Uterus (tissue), 3 donors: ENCODE measurements at regions not wholly inside any gene's neighbourhood (a gene's known extent, or its start where the extent isn't known, plus 50 kb on each side); places are given as distances from the start of the nearest gene placed in this dataset.

Source experiments
- DNase-seq, 2 donors: peaks; one replicate each; pipeline ENCODE4 v3.0.0-alpha.2; 2019 to 2020
- H3K27ac ChIP-seq, 2 donors: fragments of 200-600 bp; sonication (generic); 1 replicate in 1 of 2; 2 replicates in 1 of 2; pipeline ENCODE4 v1.5.1; 2016 to 2018
- H3K27me3 ChIP-seq, 2 donors: fragments of 200-600 bp; sonication (generic); one replicate each; pipeline ENCODE4 v1.5.1; 2018 to 2019; ENCODE audit warnings: control low read depth in 1 of 2
- H3K36me3 ChIP-seq, 2 donors: fragments of 200-600 bp; sonication (generic); one replicate each; pipeline ENCODE4 v1.5.1; 2019; ENCODE audit warnings: control low read depth in 1 of 2
- H3K4me1 ChIP-seq, 2 donors: fragments of 200-600 bp; sonication (generic); one replicate each; pipeline ENCODE4 v1.5.1; 2018 to 2019; ENCODE audit warnings: control low read depth in 1 of 2
- H3K4me3 ChIP-seq, 2 donors: fragments of 200-600 bp; sonication (generic); 1 replicate in 1 of 2; 2 replicates in 1 of 2; pipeline ENCODE4 v1.5.1; 2018 to 2019; ENCODE audit warnings: mild to moderate bottlenecking in 1 of 2
- H3K9me3 ChIP-seq, 2 donors: fragments of 200-600 bp; sonication (generic); one replicate each; pipeline ENCODE4 v1.5.1; 2019; ENCODE audit warnings: control low read depth in 1 of 2
- CTCF ChIP-seq, 4 experiments: fragments of 200-600 bp in 2 of 4; fragments of 450-650 bp in 2 of 4; sonication (generic) in 2 of 4; IDR thresholded peaks; one replicate each; pipeline ENCODE4 v1.5.1; 2016 to 2019; ENCODE audit warnings: antibody characterized with exemption in 4 of 4, mild to moderate bottlenecking in 2 of 4, moderate library complexity in 1 of 4
- POLR2A ChIP-seq, 2 donors: fragments of 450-650 bp; IDR thresholded peaks; one replicate each; pipeline ENCODE4 v1.6.1; 2016; ENCODE audit warnings: antibody characterized with exemption in 2 of 2, mild to moderate bottlenecking in 1 of 2, moderate library complexity in 1 of 2
- intact Hi-C: fragments of 100-400 bp; cut with DNase I; formaldehyde crosslinking; loops from one replicate; pipeline ENCODE4 v1.15.1; 2023; ENCODE audit warnings: low total_unique reads
- donor health status: DM: yes; HTN: yes; CAD: no.

- intact Hi-C loops, result no loop called here
- no peak overlapping the region for H3K4me3 ChIP-seq
- no peaks in the 10 kb centered on the region for H3K9me3 ChIP-seq
- H3K27ac ChIP-seq, result no peak overlapping the region
- H3K36me3 ChIP-seq, result no peaks in the 10 kb centered on the region
- no peak for DNase-seq
- no peaks in the 10 kb centered on the region for H3K27me3 ChIP-seq
- TF ChIP-seq POLR2A (IDR thresholded peaks at IDR 0.05), result no peak
- TF ChIP-seq CTCF (IDR thresholded peaks at IDR 0.05), result no peak
- no peaks in the 10 kb centered on the region for H3K4me1 ChIP-seq
These were observed 59.7 kb downstream of the GPX5 start for GRCh38 chr6:28585335-28585734.

- no peak for DNase-seq
- H3K27me3 ChIP-seq, result peaks cover 0 to 4% of the 10 kb centered on the region in 2 donors
- H3K9me3 ChIP-seq, result no peaks in the 10 kb centered on the region
- no peaks in the 10 kb centered on the region for H3K36me3 ChIP-seq
- TF ChIP-seq CTCF (IDR thresholded peaks at IDR 0.05) (no peak), POLR2A (IDR thresholded peaks at IDR 0.05) (no peak)
- no peaks in the 10 kb centered on the region for H3K4me1 ChIP-seq
- H3K27ac ChIP-seq, result no peak overlapping the region
- intact Hi-C loops, result no loop called here
- peak overlapping the region in 1 of 2 donors; percentile 52 for H3K4me3 ChIP-seq
These were observed 60.6 kb downstream of the GPX5 start for GRCh38 chr6:28586324-28586723.

- TF ChIP-seq CTCF (IDR thresholded peaks at IDR 0.05), result no peak
- TF ChIP-seq POLR2A (IDR thresholded peaks at IDR 0.05), result peak in 1 of 2 donors; percentile 6
- Histone ChIP-seq H3K4me1 (no peaks in the 10 kb centered on the region), H3K27me3 (peaks cover 0 to 8% of the 10 kb centered on the region in 2 donors), H3K9me3 (no peaks in the 10 kb centered on the region), H3K36me3 (no peaks in the 10 kb centered on the region), H3K4me3 (peak overlapping the region; percentile 40 to 52), H3K27ac (peak overlapping the region in 1 of 2 donors; percentile 32)
- DNase-seq, result peak; percentile 66 to 72
- intact Hi-C loops, result no loop called here
These were observed 61.5 kb downstream of the GPX5 start for GRCh38 chr6:28586962-28587745.

GRCh38 chr6:28587746-28588075 lies 62.0 kb downstream of the GPX5 start:
- DNase-seq, result no peak
- peak overlapping the region; percentile 40 to 52 for H3K4me3 ChIP-seq
- peaks cover 0 to 10% of the 10 kb centered on the region in 2 donors for H3K27me3 ChIP-seq
- TF ChIP-seq CTCF (IDR thresholded peaks at IDR 0.05) (no peak), POLR2A (IDR thresholded peaks at IDR 0.05) (no peak)
- no peaks in the 10 kb centered on the region for H3K9me3 ChIP-seq
- H3K27ac ChIP-seq, result no peak overlapping the region
- no peaks in the 10 kb centered on the region for H3K4me1 ChIP-seq
- no peaks in the 10 kb centered on the region for H3K36me3 ChIP-seq
- intact Hi-C loops, result no loop called here

GRCh38 chr6:28588666-28589065 lies 63.0 kb downstream of the GPX5 start:
- no peaks in the 10 kb centered on the region for H3K4me1 ChIP-seq
- H3K36me3 ChIP-seq, result no peaks in the 10 kb centered on the region
- intact Hi-C loops, result no loop called here
- H3K9me3 ChIP-seq, result no peaks in the 10 kb centered on the region
- DNase-seq, result no peak
- no peak overlapping the region for H3K4me3 ChIP-seq
- TF ChIP-seq POLR2A (IDR thresholded peaks at IDR 0.05), result no peak
- no peak for TF ChIP-seq CTCF (IDR thresholded peaks at IDR 0.05)
- H3K27ac ChIP-seq, result no peak overlapping the region
- H3K27me3 ChIP-seq, result peaks cover 0 to 10% of the 10 kb centered on the region in 2 donors
